ENCODE measurements at regions not wholly inside any gene's neighbourhood (a gene's known extent, or its start where the extent isn't known, plus 50 kb on each side); places are given as distances from the start of the nearest gene placed in this dataset.

- TF ChIP-seq CTCF (IDR thresholded peaks at IDR 0.05), result no peak
- intact Hi-C loops (cut with DNase I), result no loop called here
- no peak for ATAC-seq
- peaks cover 0 to 4% of the 10 kb centered on the region in 2 donors for H3K4me1 ChIP-seq
- DNase-seq, result no peak
- no peak overlapping the region for H3K27ac ChIP-seq
- no peaks in the 10 kb centered on the region for H3K36me3 ChIP-seq
- no peaks in the 10 kb centered on the region for H3K9me3 ChIP-seq
- peaks cover 0 to 20% of the 10 kb centered on the region in 2 donors for H3K27me3 ChIP-seq
- no peak overlapping the region for H3K4me3 ChIP-seq
Measured at GRCh38 chr15:70203981-70204560, 106.4 kb upstream of the TLE3 start.

GRCh38 chr15:70202756-70203155 lies 105.0 kb upstream of the TLE3 start:
- no peak overlapping the region for H3K4me3 ChIP-seq
- H3K27ac ChIP-seq, result no peak overlapping the region
- DNase-seq (no peak), ATAC-seq (no peak)
- H3K36me3 ChIP-seq, result no peaks in the 10 kb centered on the region
- TF ChIP-seq CTCF (IDR thresholded peaks at IDR 0.05), result no peak
- H3K27me3 ChIP-seq, result peaks cover 0 to 21% of the 10 kb centered on the region in 2 donors
- H3K9me3 ChIP-seq, result no peaks in the 10 kb centered on the region
- intact Hi-C loops (cut with DNase I), result no loop called here
- H3K4me1 ChIP-seq, result peaks cover 0 to 4% of the 10 kb centered on the region in 2 donors

- no peaks in the 10 kb centered on the region for H3K9me3 ChIP-seq
- H3K4me1 ChIP-seq, result peaks cover 1 to 9% of the 10 kb centered on the region in 2 donors
- no peaks in the 10 kb centered on the region for H3K36me3 ChIP-seq
- no peak overlapping the region for H3K4me3 ChIP-seq
- DNase-seq (no peak), ATAC-seq (no peak)
- intact Hi-C loops (cut with DNase I), result no loop called here
- H3K27ac ChIP-seq, result no peak overlapping the region
- H3K27me3 ChIP-seq, result peaks cover 0 to 21% of the 10 kb centered on the region in 2 donors
- no peak for TF ChIP-seq CTCF (IDR thresholded peaks at IDR 0.05)
Measured at GRCh38 chr15:70201425-70201775, 103.7 kb upstream of the TLE3 start.

DNA sequence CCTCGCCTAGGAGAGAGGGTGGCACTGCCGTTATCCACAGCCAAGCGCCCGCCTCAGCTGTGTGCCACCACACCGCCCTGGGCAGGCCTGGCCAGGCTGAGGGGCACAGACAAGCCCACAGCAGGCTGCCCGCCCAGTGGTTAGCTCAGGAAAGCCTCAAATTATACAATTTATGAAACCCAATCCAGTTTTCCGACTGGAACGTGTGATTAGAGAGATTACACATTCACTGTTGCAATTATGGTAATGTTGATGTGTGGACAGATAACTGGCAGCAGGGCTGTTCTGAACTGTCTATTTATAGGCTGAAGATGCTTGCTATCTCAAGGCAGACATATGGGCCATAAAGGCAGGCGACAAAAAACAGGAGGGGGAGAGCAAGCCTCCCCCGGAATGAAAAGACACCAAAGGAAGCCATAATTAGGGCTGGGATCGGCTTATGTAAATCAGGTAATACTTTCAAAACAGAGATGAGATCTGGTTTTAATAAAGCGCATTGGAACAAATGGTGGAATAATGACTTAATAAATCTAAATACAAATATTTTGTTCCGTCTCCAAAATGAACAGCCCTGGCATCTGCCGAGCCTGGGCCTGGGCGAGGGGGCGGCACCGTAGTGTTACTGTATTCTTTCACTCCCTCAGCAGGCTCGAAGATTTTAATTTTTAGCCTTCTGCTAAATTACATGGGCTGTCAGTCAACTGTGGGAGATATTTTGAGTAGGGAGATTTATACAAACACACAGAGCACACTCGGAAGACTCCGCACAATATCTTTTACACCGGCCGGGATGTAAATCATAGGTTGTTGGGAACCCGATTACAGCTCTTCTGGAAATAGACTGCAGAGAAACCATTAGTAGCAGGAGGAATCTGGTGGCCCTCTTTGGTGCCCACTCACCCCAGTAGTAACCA lies 103.1 kb upstream of the TLE3 start:
- ATAC-seq, result no peak
- Histone ChIP-seq H3K27ac (no peak overlapping the region), H3K4me3 (no peak overlapping the region), H3K9me3 (no peaks in the 10 kb centered on the region), H3K4me1 (peaks cover 6 to 15% of the 10 kb centered on the region in 2 donors), H3K36me3 (no peaks in the 10 kb centered on the region), H3K27me3 (peaks cover 0 to 21% of the 10 kb centered on the region in 2 donors)
- DNase-seq, result no peak
- TF ChIP-seq CTCF (IDR thresholded peaks at IDR 0.05), result no peak
- intact Hi-C loops (cut with DNase I), result no loop called here
